Renal cortex interstitium (tissue), 11 donors: ENCODE measurements at regions not wholly inside any gene's neighbourhood (a gene's known extent, or its start where the extent isn't known, plus 50 kb on each side); places are given as distances from the start of the nearest gene placed in this dataset.

Source experiments
- DNase-seq, 11 donors: peaks; one replicate each; pipeline ENCODE4 v3.0.0-alpha.2; 2013; ENCODE audit warnings: low read depth in 9 of 11, low spot score in 4 of 11; ENCODE audit errors: extremely low read depth in 1 of 11

- no peak for DNase-seq
Observed at GRCh38 chr1:163406772-163407171, 85.0 kb downstream of the NUF2 start.

DNA sequence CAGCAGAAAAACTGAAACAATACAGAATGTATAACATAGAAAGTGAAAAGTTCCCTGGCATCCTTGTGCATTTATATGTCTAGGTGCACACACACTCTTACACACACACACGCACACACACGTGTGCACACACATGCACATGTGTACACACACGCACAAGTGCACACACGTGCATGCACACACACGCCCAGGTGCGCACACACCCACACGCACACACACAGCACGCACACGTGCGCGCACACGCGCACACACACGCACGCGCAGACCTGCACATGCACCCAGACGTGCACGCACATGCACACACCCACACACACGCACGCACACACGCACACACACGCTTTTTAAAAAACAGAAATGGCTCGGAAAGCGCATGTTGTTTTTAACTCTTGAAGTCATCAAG, 86.5 kb downstream of the NUF2 start:
- DNase-seq, result no peak

GRCh38 chr1:163410073-163410999, 88.6 kb downstream of the NUF2 start:
- DNase-seq, result peak; percentile 54 to 83 (median 73)

GRCh38 chr1:163412221-163412620, 90.5 kb downstream of the NUF2 start:
- DNase-seq, result no peak

GRCh38 chr1:163414778-163415177, 93.0 kb downstream of the NUF2 start:
- DNase-seq, result no peak

- no peak for DNase-seq
Observed at GRCh38 chr1:163421701-163422100, 99.9 kb downstream of the NUF2 start.

GRCh38 chr1:163422738-163423404, 101.1 kb downstream of the NUF2 start:
- no peak for DNase-seq

DNA sequence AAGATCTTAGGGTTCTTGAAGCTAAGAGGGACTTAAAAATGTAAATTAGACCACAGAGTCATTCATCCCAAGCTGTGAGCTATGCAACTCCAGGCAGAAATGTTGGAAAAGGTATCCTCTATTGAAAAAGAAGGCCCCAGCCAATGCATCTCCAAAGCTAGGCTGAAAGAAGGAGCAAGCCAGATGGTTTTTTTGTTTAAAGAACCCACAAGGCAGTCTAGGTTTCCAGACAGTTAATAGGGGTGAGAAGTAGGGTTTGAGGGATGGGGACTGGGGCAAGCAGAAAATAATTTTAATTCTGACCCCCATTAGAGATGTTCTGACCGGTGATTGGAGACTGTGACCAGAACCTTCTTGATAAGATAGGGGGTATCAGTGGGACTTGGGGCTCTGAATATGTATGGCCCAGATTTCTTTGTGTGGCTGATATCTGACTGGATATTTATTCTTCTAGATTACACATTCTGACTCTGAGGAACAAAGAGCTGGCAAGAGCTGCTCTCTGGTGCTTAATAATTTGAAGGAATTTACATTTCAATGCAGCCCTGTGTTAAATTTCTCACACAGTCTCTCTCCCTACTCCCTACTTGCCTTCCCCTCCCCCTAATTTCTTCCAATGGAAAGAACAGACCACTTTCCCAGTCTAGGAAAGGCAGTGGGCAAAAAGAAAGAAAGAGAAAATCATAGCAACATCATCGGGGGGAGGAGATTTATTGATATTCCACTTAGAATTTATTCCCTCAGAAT, 104.9 kb downstream of the NUF2 start:
- no peak for DNase-seq

DNA sequence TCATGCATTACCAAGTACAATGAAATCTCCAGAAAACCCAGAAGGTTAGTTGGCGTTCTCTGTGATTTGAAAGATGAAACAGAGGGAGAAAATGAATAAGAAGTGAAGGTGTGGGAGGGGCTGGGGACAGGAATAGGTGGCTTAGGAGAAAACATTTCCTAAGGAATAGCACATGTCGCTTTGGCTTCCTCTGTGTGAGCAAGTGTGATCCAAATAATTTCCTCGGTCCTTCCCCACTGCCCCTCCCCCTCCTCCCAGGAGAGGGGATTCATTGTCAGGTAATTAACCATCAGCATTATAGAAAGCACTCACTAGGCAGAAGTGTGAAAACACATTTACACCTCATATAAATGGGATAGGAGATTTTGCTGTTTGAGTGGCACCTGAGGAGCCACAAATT, 105.5 kb downstream of the NUF2 start:
- no peak for DNase-seq

- DNase-seq, result no peak
Observed at GRCh38 chr1:163436140-163436812, 114.5 kb downstream of the NUF2 start.

GRCh38 chr1:163439471-163439870, 117.7 kb downstream of the NUF2 start:
- no peak for DNase-seq

- no peak for DNase-seq
Observed at GRCh38 chr1:163440090-163440489, 118.3 kb downstream of the NUF2 start.

DNA sequence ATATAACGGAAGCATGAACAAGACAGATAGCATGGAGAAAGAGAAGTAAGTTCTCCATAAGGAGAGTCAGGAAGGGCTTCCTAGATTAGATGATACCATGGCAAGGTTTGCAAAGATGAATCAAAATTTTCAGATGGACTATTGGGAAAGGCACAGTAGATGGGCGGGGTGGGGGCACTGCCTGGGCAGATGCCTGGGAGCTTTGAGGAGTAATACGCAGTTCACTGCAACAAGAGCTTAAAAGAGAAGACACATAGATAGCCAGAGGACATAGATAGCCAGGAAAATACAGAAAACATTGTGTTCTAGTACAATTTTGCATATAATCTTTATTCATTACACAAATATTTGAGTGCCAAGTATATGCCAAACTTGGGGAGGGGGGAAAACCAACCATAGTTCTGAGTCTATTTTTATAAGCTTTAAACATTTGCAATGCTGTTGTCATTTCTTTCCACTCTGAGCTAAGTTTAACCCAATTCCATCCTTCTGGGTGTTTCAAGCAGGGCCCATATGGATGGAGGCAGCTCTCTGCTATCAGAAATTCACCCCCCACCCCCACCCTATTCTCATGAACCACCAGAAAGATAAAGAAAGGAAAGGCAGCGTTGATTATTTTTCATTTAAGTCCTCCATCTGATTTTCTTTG, 120.6 kb downstream of the NUF2 start:
- DNase-seq, result no peak

- no peak for DNase-seq
Observed at GRCh38 chr1:163442895-163443294, 121.1 kb downstream of the NUF2 start.

DNA sequence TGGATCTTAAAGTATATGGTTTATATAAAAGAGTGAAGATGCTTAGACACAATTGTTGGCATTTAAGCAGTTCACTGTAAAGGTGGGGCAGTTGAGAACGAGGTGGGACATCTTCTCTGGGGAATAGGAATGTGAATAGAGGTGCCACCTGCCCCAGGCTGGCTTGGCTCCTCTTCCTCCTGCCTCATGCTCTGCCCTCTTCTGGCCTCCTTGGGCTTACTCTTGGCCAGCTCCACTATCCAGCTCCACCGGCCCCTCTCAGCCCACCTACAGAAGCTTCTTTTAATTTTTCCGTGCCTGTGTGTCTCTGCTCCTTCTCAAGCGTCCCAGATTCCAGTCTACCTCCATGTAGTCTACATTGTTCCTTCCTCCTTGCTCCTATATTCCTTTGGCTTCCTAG, 122.1 kb downstream of the NUF2 start:
- no peak for DNase-seq

- DNase-seq, result no peak
Observed at GRCh38 chr1:163444665-163445064, 122.9 kb downstream of the NUF2 start.

GRCh38 chr1:163450986-163451385, 129.2 kb downstream of the NUF2 start:
- no peak for DNase-seq

DNA sequence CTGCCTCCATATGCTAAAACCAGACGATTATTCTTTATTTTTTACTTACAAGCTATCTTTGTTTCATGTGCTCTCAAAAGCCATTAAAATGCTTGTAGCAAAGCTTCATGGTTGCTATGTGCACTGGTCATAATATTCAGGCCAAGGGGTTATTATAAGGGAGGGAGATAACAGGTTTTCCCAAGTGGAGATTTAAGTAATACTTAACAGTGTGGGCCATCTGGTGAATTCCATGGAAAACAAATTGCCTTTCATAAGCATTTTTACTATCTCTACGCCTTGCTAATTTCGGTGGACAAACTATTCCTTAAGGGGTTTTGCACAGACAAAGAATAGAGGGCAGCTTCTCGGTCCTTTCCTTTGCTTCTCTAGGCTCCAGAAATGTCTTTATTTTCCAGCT, 137.8 kb downstream of the NUF2 start:
- DNase-seq, result no peak

- DNase-seq, result no peak
Observed at GRCh38 chr1:163467289-163467688, 145.5 kb downstream of the NUF2 start.
